ENCODE measurements at regions not wholly inside any gene's neighbourhood (a gene's known extent, or its start where the extent isn't known, plus 50 kb on each side); places are given as distances from the start of the nearest gene placed in this dataset.

DNA sequence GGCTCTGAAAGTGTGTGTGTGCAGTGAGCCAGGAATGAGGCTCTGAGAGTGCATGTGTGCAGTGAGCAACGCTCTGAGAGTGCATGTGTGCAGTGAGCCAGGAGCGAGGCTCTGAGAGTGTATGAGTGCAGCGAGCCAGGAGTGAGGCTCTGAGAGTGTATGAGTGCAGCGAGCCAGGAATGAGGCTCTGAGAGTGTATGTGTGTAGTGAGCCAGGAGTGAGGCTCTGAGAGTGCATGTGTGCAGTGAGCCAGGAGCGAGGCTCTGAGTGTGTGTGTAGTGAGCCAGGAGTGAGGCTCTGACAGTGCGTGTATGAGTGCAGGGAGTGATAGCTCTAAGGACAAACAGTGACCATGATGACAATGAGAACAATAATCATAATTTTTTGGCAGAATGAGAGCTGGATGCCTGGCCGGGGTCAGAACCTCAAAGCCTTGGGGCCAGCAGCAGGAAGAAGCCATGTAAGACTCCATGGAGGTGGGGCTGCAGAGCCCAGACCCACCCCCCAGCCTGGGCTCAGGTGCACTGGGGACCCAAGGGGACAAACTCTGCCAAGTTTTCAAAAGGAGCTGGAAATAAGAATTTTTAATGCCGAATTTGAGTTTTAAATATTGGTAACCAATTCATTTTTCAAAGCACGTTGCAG, 85.7 kb upstream of the PRR20G start:
- TF ChIP-seq POLR2A (IDR thresholded peaks at IDR 0.05) (no peak), CTCF (IDR thresholded peaks at IDR 0.05) (no peak), POLR2AphosphoS5 (IDR thresholded peaks at IDR 0.05) (no peak)

All from sigmoid colon (tissue), 4 donors.